GM21529 (cell line): ENCODE measurements at regions not wholly inside any gene's neighbourhood (a gene's known extent, or its start where the extent isn't known, plus 50 kb on each side); places are given as distances from the start of the nearest gene placed in this dataset.
"Not testable (repeated sequence)": the region's sequence is repeated elsewhere in the genome, so short reads cannot be mapped to it uniquely, and the experiment has no call there.

Experiments used
- ATAC-seq: cut with Tn5 transposase; IDR thresholded peaks from one replicate; pipeline ENCODE4 v1.9.1; 2021; ENCODE audit not compliant: unreplicated experiment

- no peak for ATAC-seq
Measured at GRCh38 chr10:84698989-84699388, 370.6 kb downstream of the CCSER2 start.

- ATAC-seq: no peak
Measured at GRCh38 chr10:84700668-84701369, 372.4 kb downstream of the CCSER2 start.

- no peak for ATAC-seq
Measured at GRCh38 chr10:84701370-84701720, 373.0 kb downstream of the CCSER2 start.

GRCh38 chr10:84704101-84704500, 375.7 kb downstream of the CCSER2 start:
- no peak for ATAC-seq

- no peak for ATAC-seq
Measured at GRCh38 chr10:84706431-84706830, 378.0 kb downstream of the CCSER2 start.

- ATAC-seq: no peak
Measured at GRCh38 chr10:84706875-84707274, 378.5 kb downstream of the CCSER2 start.

- ATAC-seq: peak; percentile 89
Measured at GRCh38 chr10:84715911-84716310, 387.5 kb downstream of the CCSER2 start.

- ATAC-seq: no peak
Measured at GRCh38 chr10:84718877-84719616, 390.7 kb downstream of the CCSER2 start.

- no peak for ATAC-seq
Measured at GRCh38 chr10:84719687-84720086, 391.3 kb downstream of the CCSER2 start.

GRCh38 chr10:84727398-84727797, 399.0 kb downstream of the CCSER2 start:
- ATAC-seq: no peak

- ATAC-seq: not testable (repeated sequence)
Measured at GRCh38 chr10:84739126-84739525, 410.7 kb downstream of the CCSER2 start.

- no peak for ATAC-seq
Measured at GRCh38 chr10:84739641-84740040, 411.3 kb downstream of the CCSER2 start.

- ATAC-seq: no peak
Measured at GRCh38 chr10:84743483-84743882, 415.1 kb downstream of the CCSER2 start.

GRCh38 chr10:84755311-84755710, 426.9 kb downstream of the CCSER2 start:
- ATAC-seq: no peak

GRCh38 chr10:84756653-84757052, 428.3 kb downstream of the CCSER2 start:
- not testable (repeated sequence) for ATAC-seq

- not testable (repeated sequence) for ATAC-seq
Measured at GRCh38 chr10:84761994-84762614, 433.7 kb downstream of the CCSER2 start.

- ATAC-seq: no peak
Measured at GRCh38 chr10:84762754-84763394, 434.5 kb downstream of the CCSER2 start.

- no peak for ATAC-seq
Measured at GRCh38 chr10:84763965-84764364, 435.6 kb downstream of the CCSER2 start.

- ATAC-seq: no peak
Measured at GRCh38 chr10:84765086-84765485, 436.7 kb downstream of the CCSER2 start.

GRCh38 chr10:84765656-84766055, 437.3 kb downstream of the CCSER2 start:
- no peak for ATAC-seq

GRCh38 chr10:84766923-84767322, 438.5 kb downstream of the CCSER2 start:
- no peak for ATAC-seq

- no peak for ATAC-seq
Measured at GRCh38 chr10:84768132-84768531, 439.7 kb downstream of the CCSER2 start.
